ENCODE measurements at regions not wholly inside any gene's neighbourhood (a gene's known extent, or its start where the extent isn't known, plus 50 kb on each side); places are given as distances from the start of the nearest gene placed in this dataset.

DNA sequence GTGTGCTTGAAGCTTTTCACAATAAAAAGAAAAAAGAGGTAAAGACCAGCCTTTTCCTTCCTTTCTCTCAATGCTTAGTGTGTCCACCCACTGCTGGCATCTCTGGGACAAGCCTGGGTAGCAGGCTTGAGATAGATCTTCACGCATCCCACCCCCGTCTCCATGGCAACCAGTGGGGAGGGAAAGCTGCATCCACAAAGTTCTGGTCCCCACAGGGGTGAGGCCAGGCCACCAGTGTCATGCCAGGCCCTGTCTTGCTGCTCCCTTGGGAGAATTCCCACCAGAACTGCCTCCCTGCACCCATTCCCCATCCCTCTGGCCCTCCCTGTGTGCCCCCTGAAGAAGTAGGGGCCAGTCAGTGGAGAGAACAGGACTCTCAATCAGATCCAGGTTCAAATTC lies 259.9 kb downstream of the MRTFB start:
- 83 to 92% methylated on average over 2 of the region's 2 CpGs for WGBS, 2 donors

DNA sequence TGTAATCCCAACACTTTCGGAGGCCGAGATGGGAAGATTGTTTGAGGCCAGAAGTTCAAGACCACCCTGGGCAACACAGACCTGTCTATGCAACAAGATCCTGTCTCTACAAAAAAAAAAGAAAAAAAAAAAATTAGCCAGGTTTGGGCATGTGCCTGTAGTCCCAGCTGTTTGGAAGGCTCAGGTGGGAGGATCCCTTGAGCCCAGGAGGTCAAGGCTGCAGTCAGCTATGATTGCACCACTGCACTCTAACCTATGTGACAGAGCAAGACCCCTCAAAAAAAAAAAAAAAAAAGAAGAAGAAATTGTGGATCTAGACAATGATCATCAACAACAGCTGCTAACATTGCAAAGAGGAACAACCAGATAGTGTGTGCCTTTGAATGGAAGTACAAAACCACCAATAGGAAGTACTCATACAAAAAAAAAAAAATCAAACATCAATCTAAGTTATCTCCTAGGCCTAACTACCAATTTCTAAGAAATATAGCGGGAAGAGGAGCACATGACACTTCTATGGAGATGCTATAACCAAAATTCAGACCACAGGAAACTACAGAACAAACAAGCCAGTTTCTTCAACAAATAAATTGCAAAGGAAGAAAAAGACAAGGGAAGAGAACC lies 258.7 kb downstream of the MRTFB start:
- H3K9me3 ChIP-seq, result no peaks in the 10 kb centered on the region
- H3K27me3 ChIP-seq, result no peaks in the 10 kb centered on the region
- no peak for DNase-seq
- peaks cover 6 to 18% of the 10 kb centered on the region in 2 donors for H3K4me1 ChIP-seq
- H3K4me3 ChIP-seq (replicated peaks in 1 of 3), result no peak overlapping the region
- WGBS, 2 donors, result 97% methylated on average over 3 of the region's 3 CpGs
- no peaks in the 10 kb centered on the region for H3K36me3 ChIP-seq
- TF ChIP-seq, protein P1, sequence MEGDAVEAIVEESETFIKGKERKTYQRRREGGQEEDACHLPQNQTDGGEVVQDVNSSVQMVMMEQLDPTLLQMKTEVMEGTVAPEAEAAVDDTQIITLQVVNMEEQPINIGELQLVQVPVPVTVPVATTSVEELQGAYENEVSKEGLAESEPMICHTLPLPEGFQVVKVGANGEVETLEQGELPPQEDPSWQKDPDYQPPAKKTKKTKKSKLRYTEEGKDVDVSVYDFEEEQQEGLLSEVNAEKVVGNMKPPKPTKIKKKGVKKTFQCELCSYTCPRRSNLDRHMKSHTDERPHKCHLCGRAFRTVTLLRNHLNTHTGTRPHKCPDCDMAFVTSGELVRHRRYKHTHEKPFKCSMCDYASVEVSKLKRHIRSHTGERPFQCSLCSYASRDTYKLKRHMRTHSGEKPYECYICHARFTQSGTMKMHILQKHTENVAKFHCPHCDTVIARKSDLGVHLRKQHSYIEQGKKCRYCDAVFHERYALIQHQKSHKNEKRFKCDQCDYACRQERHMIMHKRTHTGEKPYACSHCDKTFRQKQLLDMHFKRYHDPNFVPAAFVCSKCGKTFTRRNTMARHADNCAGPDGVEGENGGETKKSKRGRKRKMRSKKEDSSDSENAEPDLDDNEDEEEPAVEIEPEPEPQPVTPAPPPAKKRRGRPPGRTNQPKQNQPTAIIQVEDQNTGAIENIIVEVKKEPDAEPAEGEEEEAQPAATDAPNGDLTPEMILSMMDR (IDR thresholded peaks at IDR 0.05), result no peak
- TF ChIP-seq POLR2A (IDR thresholded peaks at IDR 0.05), result no peak
- intact Hi-C loops (cut with DNase I), result loop anchor here (10.0 kb wide), 1 partner anchor 65 kb away; no protein-coding TSS in a partner anchor
- no peak overlapping the region for H3K27ac ChIP-seq

More for the DNA sequence above, 259.9 kb downstream of the MRTFB start:
- no peaks in the 10 kb centered on the region for H3K9me3 ChIP-seq
- H3K4me1 ChIP-seq, result peaks cover 0 to 6% of the 10 kb centered on the region in 2 donors
- no peak for DNase-seq
- no peak overlapping the region for H3K4me3 ChIP-seq (replicated peaks in 1 of 3)
- no peaks in the 10 kb centered on the region for H3K27me3 ChIP-seq
- H3K27ac ChIP-seq, result no peak overlapping the region
- H3K36me3 ChIP-seq, result no peaks in the 10 kb centered on the region
- intact Hi-C loops (cut with DNase I), result loop anchor here (10.0 kb wide), 1 partner anchor 64 kb away; no protein-coding TSS in a partner anchor
- TF ChIP-seq, protein P1 (IDR thresholded peaks at IDR 0.05), result no peak
- no peak for TF ChIP-seq POLR2A (IDR thresholded peaks at IDR 0.05)

DNA sequence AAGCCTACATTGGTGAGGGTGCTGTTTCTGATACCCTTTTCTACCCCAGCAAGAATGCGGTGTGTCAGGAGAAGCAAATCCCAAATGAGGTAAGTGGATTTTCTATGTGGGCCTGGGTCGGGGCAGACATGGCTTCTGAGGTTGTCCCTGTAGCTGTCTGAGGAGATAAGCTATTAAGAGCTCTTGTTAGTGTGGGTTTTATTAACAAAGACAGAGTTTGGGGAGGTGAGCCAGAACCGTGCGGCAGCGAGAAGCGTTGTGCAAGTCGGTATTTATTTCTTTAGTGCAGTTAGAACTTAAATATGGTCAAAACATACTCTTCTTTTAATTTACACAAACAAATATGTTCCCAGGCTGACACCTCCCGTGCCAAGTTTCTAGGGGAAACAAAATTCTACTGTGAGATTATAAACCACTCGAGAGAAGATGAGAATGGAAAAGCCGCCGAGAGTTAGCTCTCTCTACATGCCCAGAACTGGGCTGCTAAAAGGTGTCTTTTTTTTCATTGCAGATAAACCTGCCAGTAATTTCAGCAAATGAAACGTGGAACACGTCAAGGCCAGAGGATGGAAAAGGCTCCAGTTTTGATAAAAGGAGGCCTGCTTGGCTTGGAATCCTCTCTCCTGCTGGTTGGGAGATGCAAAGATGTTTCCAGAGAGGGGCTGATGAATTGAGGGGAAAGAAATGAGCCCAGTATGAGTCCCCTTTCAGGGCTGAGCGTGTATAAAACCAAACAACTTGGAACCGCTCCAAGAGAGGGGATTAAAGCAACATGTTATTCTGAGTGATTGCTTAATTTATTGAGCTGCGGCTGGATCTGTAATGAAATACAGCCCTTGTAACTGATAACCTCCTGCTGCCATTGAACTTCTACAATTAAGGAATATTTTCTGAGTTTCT lies 254.6 kb downstream of the MRTFB start:
- no peaks in the 10 kb centered on the region for H3K36me3 ChIP-seq
- no peaks in the 10 kb centered on the region for H3K9me3 ChIP-seq
- 66 to 79% methylated on average over 16 of the region's 16 CpGs for WGBS, 2 donors
- intact Hi-C loops (cut with DNase I), result no loop called here
- TF ChIP-seq POLR2A (IDR thresholded peaks at IDR 0.05), result no peak
- TF ChIP-seq, protein P1 (IDR thresholded peaks at IDR 0.05), result no peak
- DNase-seq, result no peak
- peak overlapping the region in 1 of 3 donors; percentile 8 for H3K27ac ChIP-seq
- H3K27me3 ChIP-seq, result no peaks in the 10 kb centered on the region
- H3K4me3 ChIP-seq (replicated peaks in 1 of 3), result no peak overlapping the region
- peaks cover 7 to 22% of the 10 kb centered on the region in 2 donors for H3K4me1 ChIP-seq

DNA sequence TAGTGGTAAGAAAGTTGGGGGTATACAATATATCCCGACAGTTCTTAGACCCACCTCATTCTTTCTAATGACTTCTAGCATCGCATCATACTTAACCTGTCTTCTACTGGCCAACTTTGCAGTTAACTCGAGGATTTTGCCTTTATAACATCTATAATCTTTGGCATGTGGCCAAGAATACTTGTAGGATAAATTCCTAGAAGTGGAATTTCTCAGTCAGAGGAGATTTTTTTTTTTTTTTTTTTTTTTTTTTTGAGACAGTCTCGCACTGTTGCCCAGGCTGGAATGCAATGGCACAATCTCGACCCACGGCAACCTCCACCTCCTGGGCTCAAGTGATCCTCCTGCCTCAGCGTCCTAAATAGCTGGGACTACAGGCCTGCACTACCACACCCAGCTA lies 253.5 kb downstream of the MRTFB start:
- 39 to 43% methylated on average over 7 of the region's 7 CpGs for WGBS, 2 donors
- H3K27me3 ChIP-seq, result no peaks in the 10 kb centered on the region
- DNase-seq, result peak; percentile 48 to 69
- H3K27ac ChIP-seq, result peak overlapping the region in 1 of 3 donors; percentile 8
- peaks cover 7 to 22% of the 10 kb centered on the region in 2 donors for H3K4me1 ChIP-seq
- no peak for TF ChIP-seq POLR2A (IDR thresholded peaks at IDR 0.05)
- TF ChIP-seq, protein P1 (IDR thresholded peaks at IDR 0.05), result no peak
- H3K36me3 ChIP-seq, result no peaks in the 10 kb centered on the region
- H3K4me3 ChIP-seq (replicated peaks in 1 of 3), result no peak overlapping the region
- intact Hi-C loops (cut with DNase I), result no loop called here
- no peaks in the 10 kb centered on the region for H3K9me3 ChIP-seq

DNA sequence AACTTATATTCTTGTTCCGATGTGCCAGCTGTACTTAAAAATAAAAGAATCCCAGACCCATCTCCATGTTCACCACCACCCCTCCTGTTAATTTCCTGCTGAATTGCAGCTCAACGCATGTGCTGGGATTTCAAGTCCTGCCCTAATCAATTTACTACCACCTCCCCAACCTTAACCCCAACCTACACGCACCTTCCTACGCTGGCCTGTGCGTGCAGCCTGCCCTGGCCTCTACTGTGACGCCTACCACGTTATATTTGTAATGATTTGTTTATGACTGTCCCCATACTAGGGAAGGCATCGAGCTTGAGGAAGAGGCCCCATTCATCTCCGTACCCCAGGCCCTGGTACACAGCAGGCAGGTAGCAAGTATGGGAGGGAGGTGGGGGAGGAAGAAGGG lies 251.1 kb downstream of the MRTFB start:
- Histone ChIP-seq H3K36me3 (no peaks in the 10 kb centered on the region), H3K4me3 (replicated peaks in 1 of 3) (no peak overlapping the region), H3K27me3 (no peaks in the 10 kb centered on the region), H3K27ac (no peak overlapping the region), H3K9me3 (no peaks in the 10 kb centered on the region), H3K4me1 (peaks cover 7 to 22% of the 10 kb centered on the region in 2 donors)
- TF ChIP-seq, protein P1 (IDR thresholded peaks at IDR 0.05), result no peak
- 92 to 94% methylated on average over 9 of the region's 9 CpGs for WGBS, 2 donors
- no peak for DNase-seq
- intact Hi-C loops (cut with DNase I), result no loop called here
